OCI-LY7 (cell line): ENCODE measurements at regions not wholly inside any gene's neighbourhood (a gene's known extent, or its start where the extent isn't known, plus 50 kb on each side); places are given as distances from the start of the nearest gene placed in this dataset.

Experiments
- BruUV-seq: library from RNA; stranded (reverse); fragments of 400-500 nt; replicated peaks from 2 replicates; lab custom pipeline; 2021; lab: Mats Ljungman, UMichigan
- CTCF ChIA-PET: fragments of 300-600 bp; sonication (Branson Sonifier 250); formaldehyde crosslinking; loops from one replicate; lab custom pipeline; 2022; ENCODE audit warnings: antibody characterized with exemption; ENCODE audit not compliant: unreplicated experiment; lab: Charles Lee
- POLR2A ChIA-PET: fragments of 300-600 bp; sonication (Branson Sonifier 250); formaldehyde crosslinking; loops from one replicate; lab custom pipeline; 2022; ENCODE audit warnings: antibody characterized with exemption; lab: Charles Lee
- DNase-seq: peaks from one replicate; pipeline ENCODE4 v3.0.0-alpha.2; 2015; ENCODE audit warnings: low spot score
- H2AFZ ChIP-seq: fragments of 200-600 bp; sonication (generic), shearing (Covaris generic); 2 replicates; pipeline ENCODE4 v1.6.1; 2014; ENCODE audit warnings: mild to moderate bottlenecking, antibody characterized with exemption, low read length, moderate library complexity
- H3K27ac ChIP-seq: fragments of 200-600 bp; sonication (generic); 2 replicates; pipeline ENCODE4 v1.5.1; 2014; ENCODE audit warnings: mixed run types, low read depth, mild to moderate bottlenecking, moderate library complexity, low read length, inconsistent platforms; ENCODE audit not compliant: poor library complexity, severe bottlenecking
- H3K36me3 ChIP-seq: fragments of 200-600 bp; sonication (generic); 2 replicates; pipeline ENCODE4 v1.6.1; 2014; ENCODE audit warnings: mild to moderate bottlenecking, antibody characterized with exemption, low read length, moderate library complexity, mixed read lengths; ENCODE audit not compliant: insufficient read depth
- H3K4me1 ChIP-seq: fragments of 200-600 bp; sonication (generic); 2 replicates; pipeline ENCODE4 v1.5.1; 2014; ENCODE audit warnings: mild to moderate bottlenecking, low read length; ENCODE audit not compliant: insufficient read depth, poor library complexity, severe bottlenecking
- H3K4me2 ChIP-seq: fragments of 200-600 bp; sonication (generic); 2 replicates; pipeline ENCODE4 v1.6.1; 2014; ENCODE audit warnings: mild to moderate bottlenecking, low read length
- H3K4me3 ChIP-seq: fragments of 200-600 bp; sonication (generic); 2 replicates; pipeline ENCODE4 v1.5.1; 2014; ENCODE audit warnings: mild to moderate bottlenecking, low read depth, low read length; ENCODE audit not compliant: poor library complexity, severe bottlenecking
- H3K79me2 ChIP-seq: fragments of 200-600 bp; sonication (generic); 2 replicates; pipeline ENCODE4 v1.6.1; 2016; ENCODE audit warnings: low read depth, mild to moderate bottlenecking, low read length, moderate library complexity, mixed read lengths; ENCODE audit not compliant: insufficient read depth
- H3K9me2 ChIP-seq: fragments of 200-600 bp; sonication (generic); 2 replicates; pipeline ENCODE4 v1.6.1; 2016; ENCODE audit warnings: mild to moderate bottlenecking, low read length, mixed read lengths; ENCODE audit not compliant: insufficient read depth
- H3K9me3 ChIP-seq: fragments of 200-600 bp; sonication (generic); 2 replicates; pipeline ENCODE4 v1.6.1; 2014; ENCODE audit warnings: mild to moderate bottlenecking, mixed run types, low read length, mixed read lengths
- H4K20me1 ChIP-seq: fragments of 200-600 bp; sonication (generic); 2 replicates; pipeline ENCODE4 v1.6.1; 2014; ENCODE audit warnings: mild to moderate bottlenecking, antibody characterized with exemption, low read length, moderate library complexity, mixed read lengths; ENCODE audit not compliant: insufficient read depth
- EZH2phosphoT487 ChIP-seq: fragments of 200-600 bp; sonication (generic); IDR thresholded peaks from 2 replicates; pipeline ENCODE4 v1.6.1; 2018; ENCODE audit warnings: low read depth, borderline replicate concordance, mild to moderate bottlenecking, mixed run types, antibody characterized with exemption, low read length, moderate library complexity, mixed read lengths
- intact Hi-C: fragments of 100-400 bp; cut with micrococcal nuclease; formaldehyde crosslinking; loops from one replicate; pipeline ENCODE4 v1.10.0; 2022; ENCODE audit not compliant: unreplicated experiment
- TF ChIP-seq, protein P1 (sequence below): fragments of 200-600 bp; sonication (generic); conservative IDR thresholded peaks from 2 replicates; pipeline ENCODE4 v1.5.1; 2014; ENCODE audit warnings: mild to moderate bottlenecking, antibody characterized with exemption, low read length, moderate library complexity, mixed read lengths

DNA sequence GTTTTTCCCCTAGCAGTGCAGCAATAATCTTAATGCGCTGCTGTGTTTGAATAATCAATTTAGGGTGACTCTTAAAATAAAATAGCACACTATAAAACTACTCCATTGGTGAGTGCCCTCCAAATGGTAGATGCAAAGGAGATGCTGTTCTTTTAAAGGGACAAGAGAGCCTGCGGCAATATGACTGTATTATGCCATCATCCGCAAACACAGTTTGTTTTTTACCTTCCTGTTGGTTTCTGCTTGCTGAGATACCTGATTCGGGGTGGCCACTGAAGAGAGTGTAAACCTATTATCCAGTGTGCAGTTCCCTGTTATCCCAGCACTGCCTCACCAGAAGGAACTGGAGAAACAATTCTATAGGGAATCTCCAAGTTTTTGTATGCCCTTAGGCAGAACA lies 523.1 kb upstream of the TGFBR2 start:
- no peak for DNase-seq
- Histone ChIP-seq H3K9me2 (no peaks in the 10 kb centered on the region), H3K79me2 (no peaks in the 10 kb centered on the region), H3K36me3 (no peaks in the 10 kb centered on the region), H3K4me3 (no peak overlapping the region), H2AFZ (no peak overlapping the region), H3K27ac (no peak overlapping the region), H3K9me3 (no peaks in the 10 kb centered on the region), H3K4me1 (no peaks in the 10 kb centered on the region), H3K4me2 (no peak overlapping the region), H4K20me1 (no peaks in the 10 kb centered on the region)
- POLR2A ChIA-PET: no interaction called here
- CTCF ChIA-PET: no interaction called here
- intact Hi-C loops: no loop called here
- BruUV-seq: no TSS peak
- TF ChIP-seq, protein P1, sequence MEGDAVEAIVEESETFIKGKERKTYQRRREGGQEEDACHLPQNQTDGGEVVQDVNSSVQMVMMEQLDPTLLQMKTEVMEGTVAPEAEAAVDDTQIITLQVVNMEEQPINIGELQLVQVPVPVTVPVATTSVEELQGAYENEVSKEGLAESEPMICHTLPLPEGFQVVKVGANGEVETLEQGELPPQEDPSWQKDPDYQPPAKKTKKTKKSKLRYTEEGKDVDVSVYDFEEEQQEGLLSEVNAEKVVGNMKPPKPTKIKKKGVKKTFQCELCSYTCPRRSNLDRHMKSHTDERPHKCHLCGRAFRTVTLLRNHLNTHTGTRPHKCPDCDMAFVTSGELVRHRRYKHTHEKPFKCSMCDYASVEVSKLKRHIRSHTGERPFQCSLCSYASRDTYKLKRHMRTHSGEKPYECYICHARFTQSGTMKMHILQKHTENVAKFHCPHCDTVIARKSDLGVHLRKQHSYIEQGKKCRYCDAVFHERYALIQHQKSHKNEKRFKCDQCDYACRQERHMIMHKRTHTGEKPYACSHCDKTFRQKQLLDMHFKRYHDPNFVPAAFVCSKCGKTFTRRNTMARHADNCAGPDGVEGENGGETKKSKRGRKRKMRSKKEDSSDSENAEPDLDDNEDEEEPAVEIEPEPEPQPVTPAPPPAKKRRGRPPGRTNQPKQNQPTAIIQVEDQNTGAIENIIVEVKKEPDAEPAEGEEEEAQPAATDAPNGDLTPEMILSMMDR: no peak
- no peak for TF ChIP-seq EZH2phosphoT487

DNA sequence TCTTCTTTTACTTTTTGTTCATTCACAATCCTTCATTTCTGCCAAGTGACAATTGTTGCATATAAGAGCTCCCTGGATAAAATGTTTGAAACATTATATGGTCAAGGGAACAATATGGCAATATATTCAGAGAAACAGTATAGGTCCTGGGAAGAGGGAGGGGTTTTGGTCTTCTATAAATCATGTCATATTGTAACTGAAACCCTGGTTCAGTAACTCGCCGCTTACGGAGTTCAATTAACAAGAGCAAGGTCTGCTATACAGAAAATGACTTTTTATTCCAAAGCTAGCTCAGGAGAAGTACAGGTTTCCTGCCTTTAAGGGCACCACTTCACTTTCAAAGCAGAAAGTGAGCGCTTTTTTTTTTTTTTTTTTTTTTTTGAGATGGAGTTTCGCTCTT lies 522.1 kb upstream of the TGFBR2 start:
- Histone ChIP-seq H3K9me2 (no peaks in the 10 kb centered on the region), H4K20me1 (no peaks in the 10 kb centered on the region), H3K4me2 (no peak overlapping the region), H3K79me2 (no peaks in the 10 kb centered on the region), H3K4me3 (no peak overlapping the region), H2AFZ (no peak overlapping the region), H3K36me3 (no peaks in the 10 kb centered on the region), H3K4me1 (no peaks in the 10 kb centered on the region), H3K9me3 (no peaks in the 10 kb centered on the region), H3K27ac (no peak overlapping the region)
- intact Hi-C loops: no loop called here
- no TSS peak for BruUV-seq
- ChIA-PET POLR2A (no interaction called here), CTCF (interaction anchor here (0.5 kb wide), 1 partner anchor 357 kb away, joined by 3 read pairs; no protein-coding TSS in a partner anchor)
- no peak for TF ChIP-seq EZH2phosphoT487
- TF ChIP-seq, protein P1: no peak
- DNase-seq: no peak

DNA sequence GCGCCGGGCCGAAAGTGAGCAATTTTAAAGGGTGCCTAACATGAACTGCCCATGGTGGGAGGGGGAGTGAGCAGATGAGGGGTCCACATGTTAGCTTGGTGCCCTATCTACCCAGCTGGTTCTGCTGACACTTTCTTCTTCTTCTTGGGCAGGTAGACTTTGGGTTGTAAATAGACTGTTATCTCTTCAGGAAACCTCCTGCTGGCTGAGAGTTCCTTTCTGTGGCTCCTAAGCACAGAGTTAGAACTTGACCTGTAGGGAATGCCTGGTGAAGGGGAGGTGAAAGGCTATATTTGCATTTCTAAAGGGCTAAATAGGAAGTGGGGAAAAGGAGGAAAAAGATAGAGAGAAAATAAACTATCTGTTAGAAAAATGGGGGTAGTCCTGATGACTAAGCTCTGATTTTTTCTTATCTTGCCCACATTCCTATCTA lies 521.4 kb upstream of the TGFBR2 start:
- BruUV-seq: no TSS peak
- no peak overlapping the region for H3K4me3 ChIP-seq
- ChIA-PET CTCF (no interaction called here), POLR2A (no interaction called here)
- DNase-seq: no peak
- no peaks in the 10 kb centered on the region for H3K79me2 ChIP-seq
- no peaks in the 10 kb centered on the region for H3K9me3 ChIP-seq
- no peaks in the 10 kb centered on the region for H3K36me3 ChIP-seq
- no peaks in the 10 kb centered on the region for H4K20me1 ChIP-seq
- intact Hi-C loops: no loop called here
- no peaks in the 10 kb centered on the region for H3K4me1 ChIP-seq
- H3K4me2 ChIP-seq: no peak overlapping the region
- H3K9me2 ChIP-seq: no peaks in the 10 kb centered on the region
- TF ChIP-seq EZH2phosphoT487: no peak
- TF ChIP-seq, protein P1: no peak
- no peak overlapping the region for H2AFZ ChIP-seq
- H3K27ac ChIP-seq: no peak overlapping the region
